PFSK-1 (cell line): ENCODE measurements at regions not wholly inside any gene's neighbourhood (a gene's known extent, or its start where the extent isn't known, plus 50 kb on each side); places are given as distances from the start of the nearest gene placed in this dataset.

Experiments used
- POLR2AphosphoS5 ChIP-seq: IDR thresholded peaks from 2 replicates; pipeline ENCODE4 v1.6.1; 2012; ENCODE audit warnings: low read depth, mild to moderate bottlenecking, control low read depth, low read length, moderate library complexity
- REST ChIP-seq, 2 experiments: IDR thresholded peaks; 2 replicates each; pipeline versions ENCODE4 v1.6.1 to v1.8.0; 2011 to 2012; ENCODE audit warnings: low read depth in 2 of 2, low read length in 2 of 2, control low read depth in 1 of 2, inconsistent platforms in 1 of 2, mild to moderate bottlenecking in 1 of 2, moderate library complexity in 1 of 2; ENCODE audit not compliant: insufficient read depth in 1 of 2

DNA sequence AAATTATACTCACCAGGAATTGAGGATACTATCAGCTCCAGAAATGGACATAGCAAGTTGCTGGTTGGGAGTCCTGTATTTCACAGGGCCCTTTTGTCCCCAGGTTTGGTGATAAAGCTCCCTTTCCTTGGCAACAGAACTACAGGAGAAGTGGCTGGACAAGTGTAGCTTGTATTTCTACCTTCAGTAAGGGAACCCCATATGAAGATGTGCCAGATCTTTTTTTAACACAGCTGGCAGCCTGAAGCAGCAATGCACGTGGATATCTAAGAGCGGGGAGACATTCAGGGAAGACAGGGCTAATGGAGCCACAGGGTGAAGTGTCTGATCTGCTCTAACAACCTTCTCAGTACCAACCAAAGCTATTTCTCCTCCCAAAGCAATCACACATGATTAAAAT, 373.9 kb upstream of the ID4 start:
- TF ChIP-seq POLR2AphosphoS5 (no peak), REST (IDR thresholded peaks at IDR 0.05; ENCODE audit: insufficient read depth in 1 of 2, low read depth in 2 of 2, low read length in 2 of 2) (no peak)
